ENCODE measurements at regions not wholly inside any gene's neighbourhood (a gene's known extent, or its start where the extent isn't known, plus 50 kb on each side); places are given as distances from the start of the nearest gene placed in this dataset.

DNA sequence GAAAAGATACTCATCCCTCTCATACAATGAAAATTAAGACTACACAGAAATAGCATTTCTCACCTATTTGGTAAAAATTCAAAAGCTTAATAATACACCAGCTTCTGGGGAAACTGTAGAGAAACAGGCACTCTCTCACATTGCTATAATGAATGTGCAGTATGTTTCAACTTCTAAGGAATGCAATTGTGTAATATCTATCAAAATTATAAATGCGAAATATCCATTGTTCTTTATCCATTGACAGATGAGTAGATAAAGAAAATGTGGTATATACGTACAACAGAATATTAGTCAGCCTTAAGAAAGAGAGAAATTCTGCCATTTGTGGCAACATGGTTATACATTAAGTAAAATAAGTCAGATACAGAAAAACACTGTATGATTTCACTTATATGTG is 101.4 kb upstream of the OR9G4 start:
- TF ChIP-seq, protein P1, sequence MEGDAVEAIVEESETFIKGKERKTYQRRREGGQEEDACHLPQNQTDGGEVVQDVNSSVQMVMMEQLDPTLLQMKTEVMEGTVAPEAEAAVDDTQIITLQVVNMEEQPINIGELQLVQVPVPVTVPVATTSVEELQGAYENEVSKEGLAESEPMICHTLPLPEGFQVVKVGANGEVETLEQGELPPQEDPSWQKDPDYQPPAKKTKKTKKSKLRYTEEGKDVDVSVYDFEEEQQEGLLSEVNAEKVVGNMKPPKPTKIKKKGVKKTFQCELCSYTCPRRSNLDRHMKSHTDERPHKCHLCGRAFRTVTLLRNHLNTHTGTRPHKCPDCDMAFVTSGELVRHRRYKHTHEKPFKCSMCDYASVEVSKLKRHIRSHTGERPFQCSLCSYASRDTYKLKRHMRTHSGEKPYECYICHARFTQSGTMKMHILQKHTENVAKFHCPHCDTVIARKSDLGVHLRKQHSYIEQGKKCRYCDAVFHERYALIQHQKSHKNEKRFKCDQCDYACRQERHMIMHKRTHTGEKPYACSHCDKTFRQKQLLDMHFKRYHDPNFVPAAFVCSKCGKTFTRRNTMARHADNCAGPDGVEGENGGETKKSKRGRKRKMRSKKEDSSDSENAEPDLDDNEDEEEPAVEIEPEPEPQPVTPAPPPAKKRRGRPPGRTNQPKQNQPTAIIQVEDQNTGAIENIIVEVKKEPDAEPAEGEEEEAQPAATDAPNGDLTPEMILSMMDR (IDR thresholded peaks at IDR 0.05): no peak
- no peaks in the 10 kb centered on the region for H3K4me1 Mint-ChIP-seq (ENCODE audit: low read depth)
- POLR2A ChIA-PET: no interaction called here

DNA sequence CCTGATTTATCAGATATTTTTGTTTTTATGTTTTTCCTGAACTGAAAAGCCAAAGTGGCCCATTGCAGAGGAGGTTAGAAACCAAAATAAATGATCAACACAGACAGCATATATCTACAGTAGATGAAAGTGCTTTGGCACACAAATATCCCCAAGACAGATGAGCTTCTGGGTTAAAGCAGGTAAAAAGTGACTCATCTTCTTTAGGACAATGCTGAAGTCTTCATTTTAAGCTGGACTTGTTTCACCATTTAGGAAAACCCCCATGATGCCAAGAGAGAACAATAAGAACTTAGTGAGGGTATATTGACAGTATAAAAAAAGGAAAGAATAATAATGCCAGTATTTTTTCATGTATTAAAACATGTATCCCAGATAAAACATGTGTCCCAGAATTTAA is 100.8 kb upstream of the OR9G4 start:
- H3K4me3 Mint-ChIP-seq: no peak overlapping the region
- DNase-seq: no peak
- H3K9me3 Mint-ChIP-seq: no peaks in the 10 kb centered on the region
- ATAC-seq: no peak
- H3K4me1 Mint-ChIP-seq (ENCODE audit: low read depth): no peaks in the 10 kb centered on the region
- no peak overlapping the region for H3K27ac Mint-ChIP-seq
- intact Hi-C loops (cut with micrococcal nuclease): no loop called here
- no peaks in the 10 kb centered on the region for H3K36me3 Mint-ChIP-seq (ENCODE audit: low read depth)
- POLR2A ChIA-PET: no interaction called here
- H3K27me3 Mint-ChIP-seq: no peaks in the 10 kb centered on the region
- TF ChIP-seq, protein P1 (IDR thresholded peaks at IDR 0.05): no peak
- CTCF ChIA-PET: interaction anchor here (2.7 kb wide), 1 partner anchor 400 kb away, joined by 17 read pairs; no protein-coding TSS in a partner anchor

More for the DNA sequence above, 101.4 kb upstream of the OR9G4 start:
- Mint-ChIP-seq H3K27me3 (no peaks in the 10 kb centered on the region), H3K27ac (no peak overlapping the region), H3K4me3 (no peak overlapping the region), H3K36me3 (ENCODE audit: low read depth) (no peaks in the 10 kb centered on the region), H3K9me3 (no peaks in the 10 kb centered on the region)
- no peak for ATAC-seq
- no peak for DNase-seq
- CTCF ChIA-PET: no interaction called here
- intact Hi-C loops (cut with micrococcal nuclease): loop anchor here (10.0 kb wide), 1 partner anchor 65 kb away; no protein-coding TSS in a partner anchor

DNA sequence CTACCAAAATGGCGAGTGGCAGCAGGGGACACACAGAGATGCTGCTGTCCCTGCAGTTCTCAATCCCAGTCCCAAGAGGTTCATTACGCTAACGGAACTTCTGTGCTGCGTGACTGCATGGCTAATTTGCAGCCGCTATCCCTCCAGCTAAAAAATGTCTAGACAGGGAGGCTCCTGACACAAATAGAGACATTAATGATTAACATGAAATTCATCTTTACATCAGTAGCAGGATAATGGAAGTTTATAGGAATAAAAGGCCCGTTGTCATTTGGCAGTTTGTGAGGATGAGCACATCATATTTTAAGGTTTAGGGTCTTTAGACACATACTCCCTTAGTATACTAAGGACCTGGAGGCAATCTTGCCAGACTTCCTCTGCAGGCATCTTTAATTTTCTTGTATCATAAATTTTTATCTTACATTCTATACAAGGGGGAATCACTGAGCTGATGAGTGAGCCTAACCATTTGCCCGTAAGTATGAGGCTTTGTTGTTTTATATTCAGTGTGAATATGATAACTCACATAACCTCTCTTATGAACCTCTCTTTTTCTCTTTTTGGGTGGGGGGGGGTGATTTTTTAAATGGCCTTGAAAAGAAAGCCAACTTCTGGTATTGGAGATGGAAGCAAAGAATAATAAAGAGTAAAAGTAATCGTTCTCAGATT is 99.8 kb upstream of the OR9G4 start:
- Mint-ChIP-seq H3K4me1 (ENCODE audit: low read depth) (no peaks in the 10 kb centered on the region), H3K9me3 (no peaks in the 10 kb centered on the region), H3K36me3 (ENCODE audit: low read depth) (no peaks in the 10 kb centered on the region), H3K4me3 (no peak overlapping the region), H3K27me3 (no peaks in the 10 kb centered on the region), H3K27ac (no peak overlapping the region)
- POLR2A ChIA-PET: no interaction called here
- intact Hi-C loops (cut with micrococcal nuclease): no loop called here
- no peak for DNase-seq
- TF ChIP-seq, protein P1 (IDR thresholded peaks at IDR 0.05): no peak
- CTCF ChIA-PET: interaction anchor here (2.7 kb wide), 1 partner anchor 401 kb away, joined by 17 read pairs; no protein-coding TSS in a partner anchor
- ATAC-seq: no peak

DNA sequence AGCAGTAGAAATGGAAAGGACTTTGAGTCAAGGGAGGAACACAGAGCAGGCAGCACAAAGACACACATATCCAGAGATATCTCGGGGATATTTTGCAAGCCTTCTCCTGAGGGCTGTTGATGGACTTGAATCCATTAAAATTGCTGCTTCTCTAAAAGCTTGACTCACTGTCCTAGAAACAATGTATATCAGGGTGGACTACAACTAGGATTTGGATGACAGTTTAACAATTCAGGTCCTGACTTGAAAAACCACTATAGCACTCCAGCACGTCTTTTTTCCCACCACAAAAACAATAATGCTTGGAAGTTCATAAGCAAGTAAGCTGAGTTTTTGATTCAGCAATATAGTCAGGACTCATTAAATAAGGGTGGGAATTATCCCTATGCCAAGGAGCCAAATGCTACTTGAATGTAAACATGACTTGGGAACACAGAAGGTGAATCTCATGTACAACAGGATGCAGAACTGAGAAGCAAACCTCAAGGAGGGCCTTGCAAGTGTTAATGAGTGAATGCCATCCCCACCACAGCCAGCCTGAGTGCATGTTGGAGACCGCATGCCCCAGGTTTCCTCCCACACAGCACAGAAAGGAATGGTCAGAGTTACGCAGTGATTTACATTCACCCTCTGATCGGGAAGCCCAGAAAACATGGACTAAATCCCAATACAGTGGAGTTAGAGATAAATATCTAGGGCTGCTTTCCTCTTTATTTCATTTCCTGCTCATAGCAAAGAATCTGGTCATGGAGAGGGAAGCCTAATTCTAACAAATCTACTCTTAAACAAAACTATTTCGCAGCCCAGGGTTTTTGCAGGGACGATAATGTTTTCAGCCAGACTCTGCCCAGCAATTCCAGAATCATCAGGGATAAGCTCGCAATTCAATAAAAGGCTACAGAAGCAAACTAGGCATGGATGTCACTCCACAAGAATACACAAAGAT is 98.4 kb upstream of the OR9G4 start:
- no peak overlapping the region for H3K4me3 Mint-ChIP-seq
- ChIA-PET CTCF (interaction anchor here (2.7 kb wide), 1 partner anchor 403 kb away, joined by 17 read pairs; no protein-coding TSS in a partner anchor), POLR2A (no interaction called here)
- intact Hi-C loops (cut with micrococcal nuclease): no loop called here
- ATAC-seq (no peak), DNase-seq (no peak)
- TF ChIP-seq, protein P1 (IDR thresholded peaks at IDR 0.05): no peak
- H3K27me3 Mint-ChIP-seq: peaks cover under 1% of the 10 kb centered on the region
- H3K27ac Mint-ChIP-seq: no peak overlapping the region
- no peaks in the 10 kb centered on the region for H3K9me3 Mint-ChIP-seq
- H3K4me1 Mint-ChIP-seq (ENCODE audit: low read depth): no peaks in the 10 kb centered on the region
- no peaks in the 10 kb centered on the region for H3K36me3 Mint-ChIP-seq (ENCODE audit: low read depth)

Measured in activated CD8-positive, alpha-beta T cell treated with anti-CD3 and anti-CD28 coated beads for 36 hours (primary cell).